ENCODE measurements at regions not wholly inside any gene's neighbourhood (a gene's known extent, or its start where the extent isn't known, plus 50 kb on each side); places are given as distances from the start of the nearest gene placed in this dataset.
A peak's percentile ranks its signal among the peaks of the same experiment; 100 is the strongest.

GRCh38 chr6:7664003-7664402 is 61.9 kb upstream of the BMP6 start:
- H3K4me3 ChIP-seq (ENCODE audit: low read length) = no peak overlapping the region
- no CpG with 5 or more reads among the region's 1 CpG for WGBS (ENCODE audit: insufficient coverage, insufficient read length)
- no peaks in the 10 kb centered on the region for H3K27me3 ChIP-seq (ENCODE audit: control insufficient read depth, insufficient read depth, low read length)
- no peak overlapping the region for H3K27ac ChIP-seq (ENCODE audit: low read length)
- no peaks in the 10 kb centered on the region for H3K36me3 ChIP-seq (ENCODE audit: control insufficient read depth, insufficient read depth, low read length)
- H3K9me3 ChIP-seq (ENCODE audit: control insufficient read depth, insufficient read depth, low read length) = no peaks in the 10 kb centered on the region
- DNase-seq (ENCODE audit: low read depth, low spot score) = no peak
- no peaks in the 10 kb centered on the region for H3K4me1 ChIP-seq (ENCODE audit: control insufficient read depth, insufficient read depth, low read length)

DNA sequence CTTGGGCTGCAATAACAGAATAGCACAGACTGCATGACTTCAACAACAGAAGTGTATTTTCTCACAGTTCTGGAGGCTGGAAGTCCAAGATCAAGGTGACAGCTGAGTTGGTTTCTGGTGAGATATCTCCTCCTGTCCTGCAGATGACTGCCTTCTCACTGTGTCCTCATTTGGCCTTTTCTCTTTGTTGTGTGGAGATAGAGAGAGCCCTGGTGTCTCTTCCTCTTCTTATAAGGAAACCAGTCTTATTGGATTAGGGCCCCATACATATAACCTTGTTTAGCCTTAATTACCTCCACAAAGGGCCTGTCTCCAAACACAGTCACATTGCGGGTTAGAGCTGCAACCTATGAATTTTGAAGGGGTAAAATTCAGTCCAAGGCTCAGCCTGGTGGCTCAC is 57.0 kb upstream of the BMP6 start:
- Histone ChIP-seq H3K4me1 (ENCODE audit: control insufficient read depth, insufficient read depth, low read length) (no peaks in the 10 kb centered on the region), H3K27ac (ENCODE audit: low read length) (no peak overlapping the region), H3K4me3 (ENCODE audit: low read length) (no peak overlapping the region), H3K27me3 (ENCODE audit: control insufficient read depth, insufficient read depth, low read length) (no peaks in the 10 kb centered on the region), H3K9me3 (ENCODE audit: control insufficient read depth, insufficient read depth, low read length) (no peaks in the 10 kb centered on the region), H3K36me3 (ENCODE audit: control insufficient read depth, insufficient read depth, low read length) (no peaks in the 10 kb centered on the region)
- no peak for DNase-seq (ENCODE audit: low read depth, low spot score)
- WGBS (ENCODE audit: insufficient coverage, insufficient read length) = no CpG with 5 or more reads among the region's 1 CpG

DNA sequence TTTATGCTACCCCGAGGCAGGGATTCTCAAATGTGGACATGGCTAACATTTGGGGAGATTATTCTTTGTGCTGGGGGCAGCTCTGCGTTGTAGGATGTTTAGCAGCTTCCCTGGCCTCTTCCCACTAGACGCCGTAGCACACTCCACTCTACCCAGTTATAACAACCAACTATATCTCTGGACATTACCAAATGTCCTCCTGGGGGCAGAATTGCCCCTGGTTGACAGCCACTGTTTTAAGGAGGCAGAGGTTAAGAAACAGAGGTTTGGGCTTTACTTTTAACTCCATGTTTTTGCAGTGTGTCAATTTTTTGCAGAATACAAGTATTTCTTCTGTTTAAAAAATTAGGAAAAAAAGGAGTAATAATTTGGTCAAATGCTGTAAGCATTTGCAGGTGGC is 56.2 kb upstream of the BMP6 start:
- no peak for DNase-seq (ENCODE audit: low read depth, low spot score)

GRCh38 chr6:7671076-7671475 is 54.8 kb upstream of the BMP6 start:
- no peak for DNase-seq (ENCODE audit: low read depth, low spot score)
- no peaks in the 10 kb centered on the region for H3K9me3 ChIP-seq (ENCODE audit: control insufficient read depth, insufficient read depth, low read length)

More for the DNA sequence above, 56.2 kb upstream of the BMP6 start:
- no peaks in the 10 kb centered on the region for H3K9me3 ChIP-seq (ENCODE audit: control insufficient read depth, insufficient read depth, low read length)
- no peaks in the 10 kb centered on the region for H3K27me3 ChIP-seq (ENCODE audit: control insufficient read depth, insufficient read depth, low read length)
- no peak overlapping the region for H3K27ac ChIP-seq (ENCODE audit: low read length)
- no peaks in the 10 kb centered on the region for H3K4me1 ChIP-seq (ENCODE audit: control insufficient read depth, insufficient read depth, low read length)
- H3K36me3 ChIP-seq (ENCODE audit: control insufficient read depth, insufficient read depth, low read length) = no peaks in the 10 kb centered on the region
- WGBS (ENCODE audit: insufficient coverage, insufficient read length) = no CpG with 5 or more reads among the region's 4 CpGs
- H3K4me3 ChIP-seq (ENCODE audit: low read length) = no peak overlapping the region

GRCh38 chr6:7671581-7671980 is 54.3 kb upstream of the BMP6 start:
- DNase-seq (ENCODE audit: low read depth, low spot score) = no peak
- Histone ChIP-seq H3K27me3 (ENCODE audit: control insufficient read depth, insufficient read depth, low read length) (no peaks in the 10 kb centered on the region), H3K4me3 (ENCODE audit: low read length) (no peak overlapping the region), H3K4me1 (ENCODE audit: control insufficient read depth, insufficient read depth, low read length) (no peaks in the 10 kb centered on the region), H3K36me3 (ENCODE audit: control insufficient read depth, insufficient read depth, low read length) (no peaks in the 10 kb centered on the region), H3K27ac (ENCODE audit: low read length) (no peak overlapping the region), H3K9me3 (ENCODE audit: control insufficient read depth, insufficient read depth, low read length) (no peaks in the 10 kb centered on the region)
- WGBS (ENCODE audit: insufficient coverage, insufficient read length) = no CpG with 5 or more reads among the region's 3 CpGs

More at GRCh38 chr6:7671076-7671475, 54.8 kb upstream of the BMP6 start:
- no CpG with 5 or more reads among the region's 7 CpGs for WGBS (ENCODE audit: insufficient coverage, insufficient read length)
- Histone ChIP-seq H3K27ac (ENCODE audit: low read length) (no peak overlapping the region), H3K36me3 (ENCODE audit: control insufficient read depth, insufficient read depth, low read length) (no peaks in the 10 kb centered on the region), H3K27me3 (ENCODE audit: control insufficient read depth, insufficient read depth, low read length) (no peaks in the 10 kb centered on the region), H3K4me3 (ENCODE audit: low read length) (no peak overlapping the region), H3K4me1 (ENCODE audit: control insufficient read depth, insufficient read depth, low read length) (no peaks in the 10 kb centered on the region)

- Histone ChIP-seq H3K27me3 (ENCODE audit: control insufficient read depth, insufficient read depth, low read length) (no peaks in the 10 kb centered on the region), H3K27ac (ENCODE audit: low read length) (no peak overlapping the region), H3K4me3 (ENCODE audit: low read length) (no peak overlapping the region), H3K36me3 (ENCODE audit: control insufficient read depth, insufficient read depth, low read length) (no peaks in the 10 kb centered on the region), H3K9me3 (ENCODE audit: control insufficient read depth, insufficient read depth, low read length) (no peaks in the 10 kb centered on the region), H3K4me1 (ENCODE audit: control insufficient read depth, insufficient read depth, low read length) (no peaks in the 10 kb centered on the region)
- DNase-seq (ENCODE audit: low read depth, low spot score) = no peak
- WGBS (ENCODE audit: insufficient coverage, insufficient read length) = no CpG with 5 or more reads among the region's 20 CpGs
Measured at GRCh38 chr6:7672066-7673062, 53.5 kb upstream of the BMP6 start.

DNA sequence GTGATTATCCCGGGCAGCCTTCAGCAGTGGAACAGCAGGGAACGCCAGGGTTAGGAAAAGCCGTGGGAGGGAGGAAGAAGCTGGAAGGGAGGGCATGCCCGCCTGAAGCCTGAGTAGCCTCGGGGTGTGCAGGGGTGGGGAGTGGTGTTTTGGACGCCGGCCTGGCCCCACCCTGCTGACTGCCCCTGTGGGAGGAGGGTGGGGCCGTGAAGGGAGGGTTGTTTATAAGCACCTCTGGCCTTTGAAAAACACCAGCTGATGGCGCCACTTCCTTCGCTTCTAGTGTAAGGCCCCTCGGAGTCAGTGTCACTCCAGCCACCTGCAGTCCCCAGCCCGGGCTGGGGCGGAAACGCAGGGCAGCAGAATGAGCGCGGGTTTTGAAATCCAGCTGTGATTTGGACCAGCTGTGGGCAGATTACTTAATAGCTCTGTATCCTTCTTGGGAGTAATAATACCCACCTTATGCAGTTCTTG is 52.8 kb upstream of the BMP6 start:
- DNase-seq (ENCODE audit: low read depth, low spot score) = peak; percentile 41
- no peaks in the 10 kb centered on the region for H3K27me3 ChIP-seq (ENCODE audit: control insufficient read depth, insufficient read depth, low read length)
- no peaks in the 10 kb centered on the region for H3K4me1 ChIP-seq (ENCODE audit: control insufficient read depth, insufficient read depth, low read length)
- peak overlapping the region; percentile 3; the same call in 1 of the 2 replicates for H3K4me3 ChIP-seq (ENCODE audit: low read length)
- no peak overlapping the region for H3K27ac ChIP-seq (ENCODE audit: low read length)
- WGBS (ENCODE audit: insufficient coverage, insufficient read length) = no CpG with 5 or more reads among the region's 16 CpGs
- H3K36me3 ChIP-seq (ENCODE audit: control insufficient read depth, insufficient read depth, low read length) = no peaks in the 10 kb centered on the region
- no peaks in the 10 kb centered on the region for H3K9me3 ChIP-seq (ENCODE audit: control insufficient read depth, insufficient read depth, low read length)

DNA sequence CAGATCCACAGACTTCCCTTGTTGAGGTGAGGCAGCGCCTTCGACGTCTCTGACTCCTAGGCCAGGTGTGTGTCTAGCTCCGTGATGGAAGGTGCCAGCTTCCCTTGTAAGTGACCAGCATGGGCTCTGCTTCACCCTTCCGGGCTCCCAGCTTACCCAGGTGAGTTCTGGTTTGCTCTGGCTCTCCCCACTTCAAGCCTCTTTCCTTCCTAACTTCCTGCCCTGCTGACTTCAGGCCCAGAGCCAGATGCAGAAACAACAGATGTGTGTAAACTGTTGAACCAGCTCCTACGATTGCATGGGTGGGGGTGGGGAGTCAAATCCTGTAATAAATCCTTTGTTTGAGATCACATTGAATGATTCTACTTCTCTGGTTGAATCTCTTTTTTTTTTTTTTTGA is 51.6 kb upstream of the BMP6 start:
- no peak for DNase-seq (ENCODE audit: low read depth, low spot score)

GRCh38 chr6:7675353-7675945 is 50.5 kb upstream of the BMP6 start:
- no peaks in the 10 kb centered on the region for H3K36me3 ChIP-seq (ENCODE audit: control insufficient read depth, insufficient read depth, low read length)
- H3K9me3 ChIP-seq (ENCODE audit: control insufficient read depth, insufficient read depth, low read length) = no peaks in the 10 kb centered on the region
- no peak overlapping the region for H3K27ac ChIP-seq (ENCODE audit: low read length)
- no CpG with 5 or more reads among the region's 10 CpGs for WGBS (ENCODE audit: insufficient coverage, insufficient read length)
- no peak for DNase-seq (ENCODE audit: low read depth, low spot score)
- no peaks in the 10 kb centered on the region for H3K27me3 ChIP-seq (ENCODE audit: control insufficient read depth, insufficient read depth, low read length)
- no peak overlapping the region for H3K4me3 ChIP-seq (ENCODE audit: low read length)
- H3K4me1 ChIP-seq (ENCODE audit: control insufficient read depth, insufficient read depth, low read length) = no peaks in the 10 kb centered on the region

More for the DNA sequence above, 51.6 kb upstream of the BMP6 start:
- H3K36me3 ChIP-seq (ENCODE audit: control insufficient read depth, insufficient read depth, low read length) = no peaks in the 10 kb centered on the region
- H3K27ac ChIP-seq (ENCODE audit: low read length) = no peak overlapping the region
- WGBS (ENCODE audit: insufficient coverage, insufficient read length) = no CpG with 5 or more reads among the region's 6 CpGs
- H3K4me1 ChIP-seq (ENCODE audit: control insufficient read depth, insufficient read depth, low read length) = no peaks in the 10 kb centered on the region
- no peaks in the 10 kb centered on the region for H3K27me3 ChIP-seq (ENCODE audit: control insufficient read depth, insufficient read depth, low read length)
- no peaks in the 10 kb centered on the region for H3K9me3 ChIP-seq (ENCODE audit: control insufficient read depth, insufficient read depth, low read length)
- H3K4me3 ChIP-seq (ENCODE audit: low read length) = no peak overlapping the region
